Psoas muscle (tissue), 7 donors: ENCODE measurements at regions not wholly inside any gene's neighbourhood (a gene's known extent, or its start where the extent isn't known, plus 50 kb on each side); places are given as distances from the start of the nearest gene placed in this dataset.
"Not testable (repeated sequence)": the region's sequence is repeated elsewhere in the genome, so short reads cannot be mapped to it uniquely, and the experiment has no call there.

Source experiments
- ATAC-seq, 4 donors: fragments of 200-7000 bp; cut with Tn5 transposase; one replicate each; pipeline ENCODE4 v1.9.1; 2020; ENCODE audit warnings: moderate library complexity in 3 of 4, mild to moderate bottlenecking in 2 of 4
- DNase-seq, 2 donors: peaks; one replicate each; pipeline ENCODE4 v3.0.0-alpha.2; 2020
- H3K27ac ChIP-seq: fragments of 200-600 bp; one replicate; pipeline ENCODE4 v1.8.0; 2022
- H3K27me3 ChIP-seq, 3 donors: fragments of 200-600 bp in 1 of 3; one replicate each; pipeline versions ENCODE4 v1.6.1 to v1.8.0; 2013 to 2022; ENCODE audit warnings: low read length in 2 of 3, mild to moderate bottlenecking in 2 of 3, moderate library complexity in 1 of 3; ENCODE audit not compliant: insufficient read depth in 3 of 3
- H3K36me3 ChIP-seq, 2 donors: fragments of 200-600 bp in 1 of 2; one replicate each; pipeline versions ENCODE4 v1.6.1 to v1.8.0; 2013 to 2022; ENCODE audit warnings: low read depth in 1 of 2, mild to moderate bottlenecking in 1 of 2, moderate library complexity in 1 of 2; ENCODE audit not compliant: insufficient read depth in 1 of 2
- H3K4me1 ChIP-seq: fragments of 200-600 bp; one replicate; pipeline ENCODE4 v1.8.0; 2022
- H3K4me3 ChIP-seq: fragments of 200-600 bp; one replicate; pipeline ENCODE4 v1.8.0; 2022; ENCODE audit warnings: mild to moderate bottlenecking
- H3K9me3 ChIP-seq: fragments of 200-600 bp; one replicate; pipeline ENCODE4 v1.8.0; 2022
- WGBS, 3 donors: extraction: QIAGEN DNeasy Blood & Tissue Kit; methylation state at CpG; one replicate each; pipeline versions ENCODE4 v1.1.6 to v1.1.7; 2013; 5-methylcytosine and 5-hydroxymethylcytosine counted together
- intact Hi-C, 2 donors: fragments of 100-400 bp; cut with DNase I; formaldehyde crosslinking; loops; one replicate each; pipeline versions ENCODE4 v1.11.0 to v1.14.2; 2022
- TF ChIP-seq, protein P1 (sequence below): fragments of 200-600 bp; IDR thresholded peaks from one replicate; pipeline ENCODE4 v1.8.0; 2022; ENCODE audit warnings: antibody characterized with exemption
- donor health status: healthy with polysubstance abuse.
- donor health status: DM: no; HTN: no; CAD: no; lungs with moderate emphysema.
- donor health status: Bipolar disorder and iron deficiency.
- donor health status: healthy.
- donor health status: DM: yes; HTN: yes; CAD: no.
- donor health status: DM: no; HTN: no; CAD: no.
- donor health status: DM: yes; HTN: yes; CAD: no.

GRCh38 chr7:81394029-81394428 is 375.8 kb downstream of the HGF start:
- Histone ChIP-seq H3K36me3 (no peaks in the 10 kb centered on the region), H3K9me3 (no peaks in the 10 kb centered on the region), H3K4me1 (no peaks in the 10 kb centered on the region), H3K4me3 (no peak overlapping the region), H3K27me3 (no peaks in the 10 kb centered on the region), H3K27ac (no peak overlapping the region)
- WGBS, 3 donors, result 70 to 82% (median 82%) methylated on average over 2 of the region's 2 CpGs
- intact Hi-C loops, result no loop called here
- ATAC-seq, result no peak
- no peak for DNase-seq
- TF ChIP-seq, protein P1, sequence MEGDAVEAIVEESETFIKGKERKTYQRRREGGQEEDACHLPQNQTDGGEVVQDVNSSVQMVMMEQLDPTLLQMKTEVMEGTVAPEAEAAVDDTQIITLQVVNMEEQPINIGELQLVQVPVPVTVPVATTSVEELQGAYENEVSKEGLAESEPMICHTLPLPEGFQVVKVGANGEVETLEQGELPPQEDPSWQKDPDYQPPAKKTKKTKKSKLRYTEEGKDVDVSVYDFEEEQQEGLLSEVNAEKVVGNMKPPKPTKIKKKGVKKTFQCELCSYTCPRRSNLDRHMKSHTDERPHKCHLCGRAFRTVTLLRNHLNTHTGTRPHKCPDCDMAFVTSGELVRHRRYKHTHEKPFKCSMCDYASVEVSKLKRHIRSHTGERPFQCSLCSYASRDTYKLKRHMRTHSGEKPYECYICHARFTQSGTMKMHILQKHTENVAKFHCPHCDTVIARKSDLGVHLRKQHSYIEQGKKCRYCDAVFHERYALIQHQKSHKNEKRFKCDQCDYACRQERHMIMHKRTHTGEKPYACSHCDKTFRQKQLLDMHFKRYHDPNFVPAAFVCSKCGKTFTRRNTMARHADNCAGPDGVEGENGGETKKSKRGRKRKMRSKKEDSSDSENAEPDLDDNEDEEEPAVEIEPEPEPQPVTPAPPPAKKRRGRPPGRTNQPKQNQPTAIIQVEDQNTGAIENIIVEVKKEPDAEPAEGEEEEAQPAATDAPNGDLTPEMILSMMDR, result no peak

DNA sequence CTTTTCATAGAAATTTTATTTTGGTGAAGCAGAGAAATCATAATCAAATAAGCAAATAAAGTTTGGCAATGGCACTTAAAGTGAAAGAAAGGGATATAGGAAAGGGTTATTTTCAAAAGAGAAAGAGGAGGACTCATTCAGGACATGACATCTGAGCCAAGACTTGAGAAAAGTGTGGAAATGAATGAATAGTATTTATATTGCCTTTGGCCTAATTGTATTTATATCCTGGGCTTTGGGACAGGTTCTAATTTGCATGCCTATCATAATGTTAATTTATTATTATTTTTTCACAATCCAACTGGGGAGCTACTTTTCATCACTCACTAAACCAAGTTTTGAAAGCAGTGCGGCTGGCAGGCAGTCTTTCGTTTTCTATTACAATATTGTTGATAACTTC is 376.8 kb downstream of the HGF start:
- TF ChIP-seq, protein P1, result no peak
- Histone ChIP-seq H3K27ac (no peak overlapping the region), H3K4me1 (no peaks in the 10 kb centered on the region), H3K27me3 (no peaks in the 10 kb centered on the region), H3K9me3 (no peaks in the 10 kb centered on the region), H3K4me3 (no peak overlapping the region), H3K36me3 (no peaks in the 10 kb centered on the region)
- WGBS, 3 donors, result 79 to 90% (median 84%) methylated on average over 2 of the region's 2 CpGs
- no peak for DNase-seq
- intact Hi-C loops, result no loop called here
- ATAC-seq, result no peak

GRCh38 chr7:81385370-81385769 is 384.5 kb downstream of the HGF start:
- H3K27ac ChIP-seq, result no peak overlapping the region
- DNase-seq (no peak), ATAC-seq (no peak)
- 91 to 98% (median 95%) methylated on average over 1 of the region's 1 CpG for WGBS, 3 donors
- no peaks in the 10 kb centered on the region for H3K36me3 ChIP-seq
- TF ChIP-seq, protein P1, result no peak
- no peak overlapping the region for H3K4me3 ChIP-seq
- H3K9me3 ChIP-seq, result no peaks in the 10 kb centered on the region
- H3K4me1 ChIP-seq, result no peaks in the 10 kb centered on the region
- H3K27me3 ChIP-seq, result no peaks in the 10 kb centered on the region
- intact Hi-C loops, result no loop called here

- TF ChIP-seq, protein P1, result no peak
- Histone ChIP-seq H3K27ac (no peak overlapping the region), H3K9me3 (no peaks in the 10 kb centered on the region), H3K27me3 (no peaks in the 10 kb centered on the region), H3K4me1 (no peaks in the 10 kb centered on the region), H3K36me3 (no peaks in the 10 kb centered on the region), H3K4me3 (no peak overlapping the region)
- DNase-seq (no peak), ATAC-seq (no peak)
- intact Hi-C loops, result no loop called here
- 89 to 93% (median 89%) methylated on average over 2 of the region's 2 CpGs for WGBS, 3 donors
Measured at GRCh38 chr7:81383846-81384245, 386.0 kb downstream of the HGF start.

- intact Hi-C loops, H3K9me3 ChIP-seq, H3K4me1 ChIP-seq, H3K27ac ChIP-seq, ATAC-seq, H3K36me3 ChIP-seq, DNase-seq, H3K4me3 ChIP-seq, H3K27me3 ChIP-seq: not testable (repeated sequence)
Measured at GRCh38 chr7:81374641-81375040, 395.2 kb downstream of the HGF start.
